Bronchial epithelial cell (primary cell): ENCODE measurements at regions not wholly inside any gene's neighbourhood (a gene's known extent, or its start where the extent isn't known, plus 50 kb on each side); places are given as distances from the start of the nearest gene placed in this dataset.

ENCODE experiments used
- DNase-seq: peaks from one replicate; pipeline ENCODE4 v3.0.0-alpha.2; 2010; ENCODE audit warnings: low read depth
- FAIRE-seq: peaks from 2 replicates; lab custom pipeline; 2011; peaks lifted over from hg19 to GRCh38; lab: Jason Lieb, UNC
- H3K27me3 ChIP-seq: 2 replicates; pipeline ENCODE4 v1.5.1; 2011; ENCODE audit warnings: low read length; ENCODE audit not compliant: control insufficient read depth, insufficient read depth
- H3K36me3 ChIP-seq: 2 replicates; pipeline ENCODE4 v1.5.1; 2011; ENCODE audit warnings: low read length; ENCODE audit not compliant: control insufficient read depth, insufficient read depth
- H3K4me3 ChIP-seq: 2 replicates; pipeline ENCODE4 v1.5.1; 2011; ENCODE audit warnings: mild to moderate bottlenecking, low read depth, low read length, control low read depth
- CTCF ChIP-seq: IDR thresholded peaks from 2 replicates; pipeline ENCODE4 v1.5.1; 2011; ENCODE audit warnings: mild to moderate bottlenecking, moderate library complexity, low read length, control low read depth, inconsistent platforms; ENCODE audit not compliant: insufficient read depth, severe bottlenecking

DNA sequence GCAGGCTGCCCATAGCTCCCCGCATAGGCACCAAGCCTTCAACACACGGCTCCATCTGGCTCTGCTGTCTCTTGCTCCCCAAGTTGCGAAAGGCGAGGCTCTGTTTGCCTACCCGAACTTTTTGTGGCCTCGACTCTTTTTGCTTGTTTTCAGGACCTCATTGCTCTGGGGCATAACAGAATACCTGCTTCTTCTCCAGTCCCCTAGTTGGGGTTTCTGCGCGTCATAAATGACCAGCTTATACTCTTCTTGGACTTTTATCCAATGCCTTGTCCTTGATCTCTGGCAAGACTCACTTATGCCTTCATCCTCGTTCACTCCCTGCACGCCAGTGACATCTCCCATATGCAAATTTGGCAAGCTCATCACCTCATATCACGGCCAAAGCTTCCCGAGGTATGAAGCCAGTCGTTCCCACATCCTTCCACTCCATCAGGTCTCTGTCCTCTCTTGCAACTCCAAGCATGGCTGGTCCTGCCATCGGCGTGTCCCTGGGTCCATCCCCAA lies 238.8 kb upstream of the ADAMTS16 start:
- FAIRE-seq (no peak), DNase-seq (no peak)
- no peak overlapping the region for H3K4me3 ChIP-seq
- no peaks in the 10 kb centered on the region for H3K27me3 ChIP-seq
- no peak for TF ChIP-seq CTCF
- H3K36me3 ChIP-seq = no peaks in the 10 kb centered on the region

DNA sequence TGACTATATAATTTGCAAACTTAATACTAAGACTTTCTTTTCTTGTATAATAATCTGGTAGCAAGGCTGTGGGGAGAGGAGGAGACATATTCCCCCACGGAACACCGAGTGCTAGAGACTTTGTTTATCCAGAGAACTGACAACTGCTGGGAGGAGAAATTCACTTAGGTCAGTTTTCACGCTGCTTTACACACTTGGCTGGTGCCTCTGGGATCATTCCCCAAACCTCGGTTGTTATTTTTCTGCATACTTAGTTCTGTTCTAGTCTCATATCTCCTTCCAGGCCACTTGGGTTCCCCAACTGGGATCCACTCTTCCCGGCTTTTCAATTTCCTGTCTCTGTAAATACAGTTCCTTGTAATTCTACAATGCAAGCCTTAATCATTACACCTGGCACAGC lies 238.2 kb upstream of the ADAMTS16 start:
- no peak for DNase-seq
- no peaks in the 10 kb centered on the region for H3K27me3 ChIP-seq
- TF ChIP-seq CTCF = no peak
- FAIRE-seq = no peak
- no peaks in the 10 kb centered on the region for H3K36me3 ChIP-seq
- no peak overlapping the region for H3K4me3 ChIP-seq

DNA sequence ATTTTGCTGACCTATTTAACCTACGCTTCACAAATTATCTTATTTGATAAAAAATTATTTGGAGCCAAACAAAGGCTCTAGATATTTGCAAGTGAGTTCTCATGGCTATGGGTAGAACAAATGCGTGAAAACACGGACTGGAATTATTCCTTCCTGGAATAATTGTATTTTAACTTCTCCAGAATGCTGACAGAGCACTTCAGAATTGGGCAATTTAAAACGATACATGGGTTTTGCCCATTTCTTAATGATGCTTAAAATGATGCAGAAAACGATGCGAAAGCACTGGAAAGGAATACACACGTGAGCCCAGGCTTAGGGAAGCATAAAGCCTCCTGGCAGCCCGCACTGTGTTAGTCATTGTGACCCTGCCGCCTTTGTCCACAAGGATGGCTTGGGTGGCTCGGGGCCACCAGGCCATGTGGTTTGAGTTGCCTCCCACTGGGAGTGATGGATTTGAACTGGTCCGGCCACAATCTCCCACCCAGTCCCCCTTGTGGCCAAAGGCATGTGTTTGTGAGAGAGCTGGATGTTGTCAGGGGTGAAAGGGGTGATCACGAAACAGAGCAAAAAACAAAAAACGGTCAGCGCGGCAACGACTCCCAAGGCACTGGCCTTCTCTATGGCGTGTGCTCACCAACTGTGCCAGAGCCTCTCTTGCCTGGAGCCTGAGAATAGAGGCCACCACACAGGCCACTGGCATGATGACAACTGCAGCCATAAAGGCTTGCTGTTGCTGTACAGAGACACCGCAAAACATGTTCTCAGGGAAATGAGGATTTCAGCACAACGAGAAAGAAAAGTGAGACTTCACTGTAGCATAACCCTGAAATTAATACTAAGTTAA lies 234.2 kb upstream of the ADAMTS16 start:
- FAIRE-seq = no peak
- DNase-seq = no peak
- no peak for TF ChIP-seq CTCF
- H3K4me3 ChIP-seq = no peak overlapping the region
- H3K36me3 ChIP-seq = no peaks in the 10 kb centered on the region
- no peaks in the 10 kb centered on the region for H3K27me3 ChIP-seq

- no peak for TF ChIP-seq CTCF
- H3K36me3 ChIP-seq = no peaks in the 10 kb centered on the region
- no peak overlapping the region for H3K4me3 ChIP-seq
- H3K27me3 ChIP-seq = no peaks in the 10 kb centered on the region
- DNase-seq (no peak), FAIRE-seq (no peak)
Observed at GRCh38 chr5:4906786-4907185, 233.3 kb upstream of the ADAMTS16 start.

GRCh38 chr5:4907571-4907970 lies 232.6 kb upstream of the ADAMTS16 start:
- H3K36me3 ChIP-seq = no peaks in the 10 kb centered on the region
- no peaks in the 10 kb centered on the region for H3K27me3 ChIP-seq
- DNase-seq (no peak), FAIRE-seq (no peak)
- no peak overlapping the region for H3K4me3 ChIP-seq
- TF ChIP-seq CTCF = no peak

- Histone ChIP-seq H3K4me3 (no peak overlapping the region), H3K27me3 (no peaks in the 10 kb centered on the region), H3K36me3 (no peaks in the 10 kb centered on the region)
- TF ChIP-seq CTCF = no peak
- DNase-seq (no peak), FAIRE-seq (no peak)
Observed at GRCh38 chr5:4909086-4909485, 231.0 kb upstream of the ADAMTS16 start.
